Lower leg skin (tissue), 3 donors: ENCODE measurements at regions not wholly inside any gene's neighbourhood (a gene's known extent, or its start where the extent isn't known, plus 50 kb on each side); places are given as distances from the start of the nearest gene placed in this dataset.

Experiments used
- POLR2A ChIP-seq, 2 donors: fragments of 450-650 bp; IDR thresholded peaks; one replicate each; pipeline ENCODE4 v1.6.1; 2016 to 2017; ENCODE audit warnings: antibody characterized with exemption in 2 of 2, mild to moderate bottlenecking in 1 of 2, moderate library complexity in 1 of 2
- TF ChIP-seq, protein P1 (sequence below), 3 donors: fragments of 450-650 bp; IDR thresholded peaks; one replicate each; pipeline ENCODE4 v1.5.1; 2016; ENCODE audit warnings: antibody characterized with exemption in 3 of 3, mild to moderate bottlenecking in 3 of 3, moderate library complexity in 2 of 3

DNA sequence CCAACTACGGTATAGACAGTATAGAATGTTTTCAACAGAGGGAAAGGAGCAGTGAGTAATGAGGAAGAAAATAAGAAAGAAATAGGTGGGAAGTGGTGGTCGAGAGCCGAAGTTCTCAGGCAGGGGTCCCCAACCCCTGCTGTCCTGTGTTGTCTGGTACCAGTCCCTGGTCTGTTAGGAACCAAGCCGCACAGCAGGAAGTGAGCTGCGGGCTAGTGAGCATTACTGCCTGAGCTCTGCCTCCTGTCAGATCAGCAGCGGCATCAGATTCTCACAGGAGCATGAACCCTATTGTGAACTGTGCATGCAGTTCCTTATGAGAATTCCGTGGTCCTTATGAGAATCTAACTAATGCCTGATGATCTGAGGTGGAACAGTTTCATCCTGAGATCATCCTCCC, 107.3 kb upstream of the PTPRR start:
- no peak for TF ChIP-seq POLR2A (IDR thresholded peaks at IDR 0.05)
- TF ChIP-seq, protein P1, sequence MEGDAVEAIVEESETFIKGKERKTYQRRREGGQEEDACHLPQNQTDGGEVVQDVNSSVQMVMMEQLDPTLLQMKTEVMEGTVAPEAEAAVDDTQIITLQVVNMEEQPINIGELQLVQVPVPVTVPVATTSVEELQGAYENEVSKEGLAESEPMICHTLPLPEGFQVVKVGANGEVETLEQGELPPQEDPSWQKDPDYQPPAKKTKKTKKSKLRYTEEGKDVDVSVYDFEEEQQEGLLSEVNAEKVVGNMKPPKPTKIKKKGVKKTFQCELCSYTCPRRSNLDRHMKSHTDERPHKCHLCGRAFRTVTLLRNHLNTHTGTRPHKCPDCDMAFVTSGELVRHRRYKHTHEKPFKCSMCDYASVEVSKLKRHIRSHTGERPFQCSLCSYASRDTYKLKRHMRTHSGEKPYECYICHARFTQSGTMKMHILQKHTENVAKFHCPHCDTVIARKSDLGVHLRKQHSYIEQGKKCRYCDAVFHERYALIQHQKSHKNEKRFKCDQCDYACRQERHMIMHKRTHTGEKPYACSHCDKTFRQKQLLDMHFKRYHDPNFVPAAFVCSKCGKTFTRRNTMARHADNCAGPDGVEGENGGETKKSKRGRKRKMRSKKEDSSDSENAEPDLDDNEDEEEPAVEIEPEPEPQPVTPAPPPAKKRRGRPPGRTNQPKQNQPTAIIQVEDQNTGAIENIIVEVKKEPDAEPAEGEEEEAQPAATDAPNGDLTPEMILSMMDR (IDR thresholded peaks at IDR 0.05) = no peak
